ENCODE measurements at regions not wholly inside any gene's neighbourhood (a gene's known extent, or its start where the extent isn't known, plus 50 kb on each side); places are given as distances from the start of the nearest gene placed in this dataset.

DNA sequence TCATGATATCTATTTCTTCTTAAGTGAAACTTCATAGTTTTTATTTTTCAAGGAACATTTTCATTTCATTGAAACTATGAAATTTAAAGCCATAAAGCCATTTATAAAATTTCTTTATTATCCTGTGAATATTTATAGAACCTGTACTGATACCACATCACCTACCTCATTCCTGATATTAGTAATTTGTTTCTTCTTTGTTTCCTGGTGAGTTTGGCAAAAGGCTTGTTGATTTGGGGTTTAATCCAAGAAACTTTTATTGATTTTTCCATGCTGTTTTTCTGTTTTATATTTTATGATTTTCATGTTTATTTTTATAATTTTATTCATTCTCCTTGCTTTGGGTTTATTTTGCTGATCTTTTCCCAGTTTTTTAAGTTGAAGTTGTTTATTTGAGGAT is 669.4 kb downstream of the NXPH1 start:
- Histone ChIP-seq H3K36me3 (ENCODE audit: insufficient read depth, low read length, poor library complexity, severe bottlenecking) (no peaks in the 10 kb centered on the region), H3K4me3 (ENCODE audit: low read depth, low read length, poor library complexity, severe bottlenecking) (no peak overlapping the region), H3K27me3 (replicated peaks; ENCODE audit: insufficient read depth, low read depth, low read length, poor library complexity) (no peaks in the 10 kb centered on the region), H3K27ac (ENCODE audit: low read depth, low read length, poor library complexity, severe bottlenecking) (no peak overlapping the region), H3K9me3 (ENCODE audit: low read depth, low read length, poor library complexity, severe bottlenecking) (no peaks in the 10 kb centered on the region), H3K4me1 (ENCODE audit: insufficient read depth, low read length, poor library complexity, severe bottlenecking) (no peaks in the 10 kb centered on the region)
- POLR2A ChIA-PET (ENCODE audit: low non-redundant PET), result no interaction called here
- TF ChIP-seq, protein P1, sequence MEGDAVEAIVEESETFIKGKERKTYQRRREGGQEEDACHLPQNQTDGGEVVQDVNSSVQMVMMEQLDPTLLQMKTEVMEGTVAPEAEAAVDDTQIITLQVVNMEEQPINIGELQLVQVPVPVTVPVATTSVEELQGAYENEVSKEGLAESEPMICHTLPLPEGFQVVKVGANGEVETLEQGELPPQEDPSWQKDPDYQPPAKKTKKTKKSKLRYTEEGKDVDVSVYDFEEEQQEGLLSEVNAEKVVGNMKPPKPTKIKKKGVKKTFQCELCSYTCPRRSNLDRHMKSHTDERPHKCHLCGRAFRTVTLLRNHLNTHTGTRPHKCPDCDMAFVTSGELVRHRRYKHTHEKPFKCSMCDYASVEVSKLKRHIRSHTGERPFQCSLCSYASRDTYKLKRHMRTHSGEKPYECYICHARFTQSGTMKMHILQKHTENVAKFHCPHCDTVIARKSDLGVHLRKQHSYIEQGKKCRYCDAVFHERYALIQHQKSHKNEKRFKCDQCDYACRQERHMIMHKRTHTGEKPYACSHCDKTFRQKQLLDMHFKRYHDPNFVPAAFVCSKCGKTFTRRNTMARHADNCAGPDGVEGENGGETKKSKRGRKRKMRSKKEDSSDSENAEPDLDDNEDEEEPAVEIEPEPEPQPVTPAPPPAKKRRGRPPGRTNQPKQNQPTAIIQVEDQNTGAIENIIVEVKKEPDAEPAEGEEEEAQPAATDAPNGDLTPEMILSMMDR (conservative IDR thresholded peaks at IDR 0.05; ENCODE audit: low read depth, low read length), result no peak
- no peak for TF ChIP-seq EZH2 (IDR thresholded peaks at IDR 0.05; ENCODE audit: borderline replicate concordance, low read depth, low read length, poor library complexity, severe bottlenecking)
- intact Hi-C loops (cut with micrococcal nuclease; ENCODE audit: unreplicated experiment), result no loop called here
- CTCF ChIA-PET, result no interaction called here
- no TSS peak for BruUV-seq (replicated peaks)
- no peak for DNase-seq (ENCODE audit: low spot score)

DNA sequence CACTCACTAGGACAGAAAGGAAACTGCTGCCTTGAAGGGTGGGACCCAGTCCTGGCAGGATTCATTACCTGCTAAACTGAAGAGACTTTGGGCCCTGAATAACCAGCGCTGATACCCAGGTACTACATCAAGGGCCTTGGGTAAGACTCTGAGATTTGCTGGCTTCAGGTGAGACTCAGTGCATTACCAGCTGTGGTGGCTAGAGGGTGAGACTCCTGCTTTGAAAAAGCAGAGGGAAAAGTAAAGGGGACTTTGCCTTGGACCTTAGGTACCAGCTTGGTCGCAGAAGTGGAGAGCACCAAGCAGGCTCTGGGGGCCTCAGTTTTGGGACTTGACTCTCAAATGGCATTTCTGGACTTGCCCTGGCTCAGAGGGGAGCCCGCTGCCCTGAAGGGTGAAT is 673.3 kb downstream of the NXPH1 start:
- Histone ChIP-seq H3K4me1 (ENCODE audit: insufficient read depth, low read length, poor library complexity, severe bottlenecking) (no peaks in the 10 kb centered on the region), H3K27ac (ENCODE audit: low read depth, low read length, poor library complexity, severe bottlenecking) (no peak overlapping the region), H3K4me3 (ENCODE audit: low read depth, low read length, poor library complexity, severe bottlenecking) (no peak overlapping the region), H3K9me3 (ENCODE audit: low read depth, low read length, poor library complexity, severe bottlenecking) (peaks cover under 1% of the 10 kb centered on the region), H3K36me3 (ENCODE audit: insufficient read depth, low read length, poor library complexity, severe bottlenecking) (no peaks in the 10 kb centered on the region), H3K27me3 (replicated peaks; ENCODE audit: insufficient read depth, low read depth, low read length, poor library complexity) (no peaks in the 10 kb centered on the region)
- ChIA-PET CTCF (no interaction called here), POLR2A (ENCODE audit: low non-redundant PET) (no interaction called here)
- no TSS peak for BruUV-seq (replicated peaks)
- intact Hi-C loops (cut with micrococcal nuclease; ENCODE audit: unreplicated experiment), result no loop called here
- TF ChIP-seq EZH2 (IDR thresholded peaks at IDR 0.05; ENCODE audit: borderline replicate concordance, low read depth, low read length, poor library complexity, severe bottlenecking), result no peak
- TF ChIP-seq, protein P1 (conservative IDR thresholded peaks at IDR 0.05; ENCODE audit: low read depth, low read length), result no peak
- DNase-seq (ENCODE audit: low spot score), result no peak

- no peaks in the 10 kb centered on the region for H3K27me3 ChIP-seq (replicated peaks; ENCODE audit: insufficient read depth, low read depth, low read length, poor library complexity)
- ChIA-PET POLR2A (ENCODE audit: low non-redundant PET) (no interaction called here), CTCF (no interaction called here)
- H3K27ac ChIP-seq (ENCODE audit: low read depth, low read length, poor library complexity, severe bottlenecking), result no peak overlapping the region
- no peak overlapping the region for H3K4me3 ChIP-seq (ENCODE audit: low read depth, low read length, poor library complexity, severe bottlenecking)
- H3K9me3 ChIP-seq (ENCODE audit: low read depth, low read length, poor library complexity, severe bottlenecking), result no peaks in the 10 kb centered on the region
- BruUV-seq (replicated peaks), result no TSS peak
- no peaks in the 10 kb centered on the region for H3K4me1 ChIP-seq (ENCODE audit: insufficient read depth, low read length, poor library complexity, severe bottlenecking)
- H3K36me3 ChIP-seq (ENCODE audit: insufficient read depth, low read length, poor library complexity, severe bottlenecking), result no peaks in the 10 kb centered on the region
- no peak for DNase-seq (ENCODE audit: low spot score)
- no peak for TF ChIP-seq EZH2 (IDR thresholded peaks at IDR 0.05; ENCODE audit: borderline replicate concordance, low read depth, low read length, poor library complexity, severe bottlenecking)
- intact Hi-C loops (cut with micrococcal nuclease; ENCODE audit: unreplicated experiment), result no loop called here
Observed at GRCh38 chr7:9120331-9120730, 686.9 kb downstream of the NXPH1 start.

DNA sequence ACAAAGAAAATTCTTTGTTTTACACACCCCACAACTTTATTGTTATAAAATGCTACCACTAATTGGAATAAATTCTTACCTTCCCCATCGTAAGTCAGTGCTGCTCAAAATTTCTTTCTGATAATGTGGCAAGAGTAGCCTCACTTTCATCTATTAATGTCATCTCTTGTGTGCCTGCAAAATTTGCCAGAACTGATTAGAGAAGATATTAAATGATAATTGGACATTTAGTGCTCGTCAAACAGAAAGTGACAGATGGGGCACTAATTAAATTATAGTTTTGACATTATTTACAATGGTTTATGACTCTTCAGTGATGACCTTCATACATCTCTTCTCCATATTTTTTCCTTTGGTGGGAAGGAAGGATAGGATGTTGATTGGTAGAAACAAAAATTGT is 690.9 kb downstream of the NXPH1 start:
- Histone ChIP-seq H3K27ac (ENCODE audit: low read depth, low read length, poor library complexity, severe bottlenecking) (no peak overlapping the region), H3K36me3 (ENCODE audit: insufficient read depth, low read length, poor library complexity, severe bottlenecking) (no peaks in the 10 kb centered on the region), H3K4me3 (ENCODE audit: low read depth, low read length, poor library complexity, severe bottlenecking) (no peak overlapping the region), H3K9me3 (ENCODE audit: low read depth, low read length, poor library complexity, severe bottlenecking) (no peaks in the 10 kb centered on the region), H3K4me1 (ENCODE audit: insufficient read depth, low read length, poor library complexity, severe bottlenecking) (no peaks in the 10 kb centered on the region), H3K27me3 (replicated peaks; ENCODE audit: insufficient read depth, low read depth, low read length, poor library complexity) (no peaks in the 10 kb centered on the region)
- ChIA-PET CTCF (no interaction called here), POLR2A (ENCODE audit: low non-redundant PET) (no interaction called here)
- TF ChIP-seq, protein P1 (conservative IDR thresholded peaks at IDR 0.05; ENCODE audit: low read depth, low read length), result no peak
- TF ChIP-seq EZH2 (IDR thresholded peaks at IDR 0.05; ENCODE audit: borderline replicate concordance, low read depth, low read length, poor library complexity, severe bottlenecking), result no peak
- DNase-seq (ENCODE audit: low spot score), result no peak
- BruUV-seq (replicated peaks), result no TSS peak
- intact Hi-C loops (cut with micrococcal nuclease; ENCODE audit: unreplicated experiment), result no loop called here
